ENCODE measurements at regions not wholly inside any gene's neighbourhood (a gene's known extent, or its start where the extent isn't known, plus 50 kb on each side); places are given as distances from the start of the nearest gene placed in this dataset.
"Not testable (repeated sequence)": the region's sequence is repeated elsewhere in the genome, so short reads cannot be mapped to it uniquely, and the experiment has no call there.

DNA sequence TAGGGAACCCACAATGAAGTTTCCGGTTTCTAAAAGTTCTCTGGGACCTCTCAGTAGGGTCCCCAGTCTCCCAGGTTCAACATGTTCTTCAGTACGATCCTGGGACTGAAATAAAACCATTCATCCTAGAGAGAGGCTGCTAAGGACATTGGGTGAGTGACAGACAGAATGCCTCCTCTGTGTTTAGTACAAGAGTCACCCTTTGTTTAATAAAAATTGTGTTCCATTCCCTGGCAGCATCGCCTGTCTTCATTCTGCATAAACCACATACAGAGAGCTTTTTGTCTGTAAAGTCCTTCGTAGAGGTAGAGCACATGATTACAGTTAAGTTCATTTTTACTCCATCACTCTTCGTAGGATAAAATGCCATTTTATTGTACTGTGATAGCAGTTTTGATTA is 95.3 kb upstream of the GPR12 start:
- Histone ChIP-seq H3K9me3 (ENCODE audit: severe bottlenecking) (no peaks in the 10 kb centered on the region), H3K27ac (ENCODE audit: poor library complexity, severe bottlenecking) (no peak overlapping the region), H3K4me3 (ENCODE audit: severe bottlenecking) (no peak overlapping the region), H3K4me1 (ENCODE audit: insufficient read depth, poor library complexity, severe bottlenecking) (no peaks in the 10 kb centered on the region), H3K27me3 (ENCODE audit: insufficient read depth, poor library complexity, severe bottlenecking) (peaks cover 5% of the 10 kb centered on the region), H3K36me3 (ENCODE audit: low read depth) (no peaks in the 10 kb centered on the region)
- ATAC-seq (ENCODE audit: low read depth) (no peak), DNase-seq (ENCODE audit: low spot score) (no peak)
- TF ChIP-seq, protein P1, sequence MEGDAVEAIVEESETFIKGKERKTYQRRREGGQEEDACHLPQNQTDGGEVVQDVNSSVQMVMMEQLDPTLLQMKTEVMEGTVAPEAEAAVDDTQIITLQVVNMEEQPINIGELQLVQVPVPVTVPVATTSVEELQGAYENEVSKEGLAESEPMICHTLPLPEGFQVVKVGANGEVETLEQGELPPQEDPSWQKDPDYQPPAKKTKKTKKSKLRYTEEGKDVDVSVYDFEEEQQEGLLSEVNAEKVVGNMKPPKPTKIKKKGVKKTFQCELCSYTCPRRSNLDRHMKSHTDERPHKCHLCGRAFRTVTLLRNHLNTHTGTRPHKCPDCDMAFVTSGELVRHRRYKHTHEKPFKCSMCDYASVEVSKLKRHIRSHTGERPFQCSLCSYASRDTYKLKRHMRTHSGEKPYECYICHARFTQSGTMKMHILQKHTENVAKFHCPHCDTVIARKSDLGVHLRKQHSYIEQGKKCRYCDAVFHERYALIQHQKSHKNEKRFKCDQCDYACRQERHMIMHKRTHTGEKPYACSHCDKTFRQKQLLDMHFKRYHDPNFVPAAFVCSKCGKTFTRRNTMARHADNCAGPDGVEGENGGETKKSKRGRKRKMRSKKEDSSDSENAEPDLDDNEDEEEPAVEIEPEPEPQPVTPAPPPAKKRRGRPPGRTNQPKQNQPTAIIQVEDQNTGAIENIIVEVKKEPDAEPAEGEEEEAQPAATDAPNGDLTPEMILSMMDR (IDR thresholded peaks at IDR 0.05; ENCODE audit: poor library complexity, severe bottlenecking) = no peak

DNA sequence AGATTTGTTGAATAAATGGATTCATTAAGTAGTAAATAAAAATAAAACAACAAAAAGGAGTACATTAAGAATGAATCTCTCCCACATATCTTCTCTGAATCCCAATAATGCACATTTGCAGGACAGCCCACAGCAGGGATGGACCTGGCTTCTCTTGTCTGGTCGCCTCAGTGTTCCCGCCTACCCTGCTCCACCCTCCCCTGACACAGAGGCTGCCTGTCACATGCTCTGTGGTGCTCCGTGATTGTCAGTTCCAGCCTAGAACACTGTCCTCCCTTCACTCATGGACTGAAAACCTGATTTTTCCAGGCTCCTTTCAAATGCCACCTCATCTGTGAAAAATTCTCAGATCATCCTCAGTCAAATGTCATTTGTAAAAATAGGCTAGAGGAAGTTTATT is 94.5 kb upstream of the GPR12 start:
- DNase-seq (ENCODE audit: low spot score) = no peak
- H3K4me3 ChIP-seq (ENCODE audit: severe bottlenecking) = no peak overlapping the region
- no peak for ATAC-seq (ENCODE audit: low read depth)
- no peaks in the 10 kb centered on the region for H3K9me3 ChIP-seq (ENCODE audit: severe bottlenecking)
- H3K27ac ChIP-seq (ENCODE audit: poor library complexity, severe bottlenecking) = no peak overlapping the region
- no peaks in the 10 kb centered on the region for H3K36me3 ChIP-seq (ENCODE audit: low read depth)
- H3K4me1 ChIP-seq (ENCODE audit: insufficient read depth, poor library complexity, severe bottlenecking) = no peaks in the 10 kb centered on the region
- TF ChIP-seq, protein P1 (IDR thresholded peaks at IDR 0.05; ENCODE audit: poor library complexity, severe bottlenecking) = no peak
- peaks cover 5% of the 10 kb centered on the region for H3K27me3 ChIP-seq (ENCODE audit: insufficient read depth, poor library complexity, severe bottlenecking)

GRCh38 chr13:26853323-26853722 is 92.7 kb upstream of the GPR12 start:
- Histone ChIP-seq H3K27me3 (ENCODE audit: insufficient read depth, poor library complexity, severe bottlenecking) (peaks cover 5% of the 10 kb centered on the region), H3K36me3 (ENCODE audit: low read depth) (no peaks in the 10 kb centered on the region), H3K4me3 (ENCODE audit: severe bottlenecking) (no peak overlapping the region), H3K9me3 (ENCODE audit: severe bottlenecking) (no peaks in the 10 kb centered on the region), H3K27ac (ENCODE audit: poor library complexity, severe bottlenecking) (no peak overlapping the region), H3K4me1 (ENCODE audit: insufficient read depth, poor library complexity, severe bottlenecking) (no peaks in the 10 kb centered on the region)
- TF ChIP-seq, protein P1 (IDR thresholded peaks at IDR 0.05; ENCODE audit: poor library complexity, severe bottlenecking) = no peak
- no peak for ATAC-seq (ENCODE audit: low read depth)
- no peak for DNase-seq (ENCODE audit: low spot score)

GRCh38 chr13:26847281-26847680 is 86.7 kb upstream of the GPR12 start:
- Histone ChIP-seq H3K27ac (ENCODE audit: poor library complexity, severe bottlenecking) (no peak overlapping the region), H3K4me1 (ENCODE audit: insufficient read depth, poor library complexity, severe bottlenecking) (no peaks in the 10 kb centered on the region), H3K9me3 (ENCODE audit: severe bottlenecking) (no peaks in the 10 kb centered on the region), H3K36me3 (ENCODE audit: low read depth) (no peaks in the 10 kb centered on the region), H3K27me3 (ENCODE audit: insufficient read depth, poor library complexity, severe bottlenecking) (peaks cover 3% of the 10 kb centered on the region), H3K4me3 (ENCODE audit: severe bottlenecking) (no peak overlapping the region)
- no peak for DNase-seq (ENCODE audit: low spot score)
- no peak for ATAC-seq (ENCODE audit: low read depth)
- TF ChIP-seq, protein P1 (IDR thresholded peaks at IDR 0.05; ENCODE audit: poor library complexity, severe bottlenecking) = no peak

DNA sequence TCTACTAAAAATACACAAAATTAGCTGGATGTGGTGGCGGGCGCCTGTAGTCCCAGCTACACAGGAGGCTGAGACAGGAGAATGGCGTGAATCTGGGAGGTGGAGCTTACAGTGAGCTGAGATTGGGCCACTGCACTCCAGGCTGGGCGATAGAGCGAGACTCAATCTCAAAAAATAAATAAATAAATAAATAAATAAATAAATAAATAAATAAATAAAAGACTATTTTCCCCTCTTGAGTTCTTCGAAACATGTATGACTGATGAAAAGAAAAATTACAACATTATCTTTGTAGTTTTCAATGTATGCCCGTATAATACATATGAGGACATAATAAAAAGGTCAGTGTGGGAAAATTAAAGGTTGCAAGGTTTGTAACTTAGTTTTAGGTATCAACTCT is 84.5 kb upstream of the GPR12 start:
- not testable (repeated sequence) for H3K4me3 ChIP-seq (ENCODE audit: severe bottlenecking); H3K27ac ChIP-seq (ENCODE audit: poor library complexity, severe bottlenecking); H3K36me3 ChIP-seq (ENCODE audit: low read depth); ATAC-seq (ENCODE audit: low read depth); H3K9me3 ChIP-seq (ENCODE audit: severe bottlenecking); H3K4me1 ChIP-seq (ENCODE audit: insufficient read depth, poor library complexity, severe bottlenecking); DNase-seq (ENCODE audit: low spot score)
- peaks cover 19% of the 10 kb centered on the region for H3K27me3 ChIP-seq (ENCODE audit: insufficient read depth, poor library complexity, severe bottlenecking)
